ENCODE measurements at regions not wholly inside any gene's neighbourhood (a gene's known extent, or its start where the extent isn't known, plus 50 kb on each side); places are given as distances from the start of the nearest gene placed in this dataset.

DNA sequence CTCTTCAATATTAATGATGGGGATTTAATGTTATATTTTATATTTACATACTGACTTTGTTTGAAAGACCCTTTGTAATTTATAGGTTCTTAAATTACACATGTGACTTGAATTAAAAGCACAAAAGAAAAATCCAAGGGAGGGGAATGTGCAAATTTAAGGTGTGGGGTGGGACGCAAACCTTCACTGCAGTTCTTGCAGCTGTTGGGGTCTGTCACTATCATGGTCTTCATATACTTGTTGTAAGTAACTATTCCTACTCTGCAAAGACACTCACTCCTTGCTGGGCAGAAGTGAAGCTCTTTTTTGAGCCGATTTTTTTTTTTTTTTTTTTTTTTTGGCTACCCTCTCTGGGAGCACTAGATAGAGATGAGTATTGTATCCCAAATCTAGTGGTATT, 505.3 kb downstream of the ARHGEF28 start:
- Histone ChIP-seq H3K9ac (no peak overlapping the region), H3K79me2 (no peaks in the 10 kb centered on the region), H3K4me1 (no peaks in the 10 kb centered on the region), H2AFZ (no peak overlapping the region), H3K4me3 (ENCODE audit: low read depth, low read length) (no peak overlapping the region), H3K9me3 (ENCODE audit: control insufficient read depth, low read length) (no peaks in the 10 kb centered on the region), H3K27ac (no peak overlapping the region), H3K4me2 (ENCODE audit: low read length) (no peak overlapping the region), H3K27me3 (ENCODE audit: control insufficient read depth, insufficient read depth, low read length) (no peaks in the 10 kb centered on the region), H3K36me3 (ENCODE audit: control insufficient read depth, insufficient read depth, low read length) (no peaks in the 10 kb centered on the region)
- no peak for TF ChIP-seq CTCF (IDR thresholded peaks at IDR 0.05)

DNA sequence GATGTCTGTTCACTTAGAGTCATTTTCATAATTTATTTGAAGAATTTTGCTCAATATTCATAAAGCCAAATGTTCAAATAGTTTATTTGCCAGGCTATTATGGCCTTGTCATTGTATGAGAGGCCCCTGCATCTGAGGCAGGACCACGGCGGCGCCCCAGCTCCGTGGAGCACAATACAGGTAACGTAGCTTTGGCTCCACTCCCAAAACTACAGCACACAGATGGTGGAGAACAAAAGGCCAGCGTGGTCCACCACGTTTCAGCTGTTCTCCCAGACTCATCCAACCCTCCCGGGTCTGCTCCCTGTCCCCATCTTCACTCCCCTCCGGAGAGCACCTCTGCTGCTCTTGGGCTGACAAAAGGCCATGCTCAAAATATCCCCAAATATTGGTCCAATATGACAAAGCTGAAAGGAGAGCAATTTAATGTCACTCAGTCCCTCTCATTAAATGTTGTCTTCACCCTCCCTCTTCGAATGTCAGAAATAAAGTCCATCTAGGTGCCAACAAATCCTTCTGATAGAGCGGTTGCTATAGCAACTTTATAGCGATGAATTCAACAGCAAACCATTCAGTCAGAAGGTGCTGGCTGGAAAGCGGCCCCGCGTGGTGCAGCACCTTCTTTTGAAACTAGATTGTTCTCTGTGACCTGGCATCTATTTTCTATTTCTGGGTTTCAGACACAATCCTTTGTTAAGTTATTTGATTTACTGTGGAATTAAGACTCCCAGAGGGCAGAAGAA, 504.3 kb downstream of the ARHGEF28 start:
- H2AFZ ChIP-seq: no peak overlapping the region
- no peak overlapping the region for H3K4me3 ChIP-seq (ENCODE audit: low read depth, low read length)
- no peaks in the 10 kb centered on the region for H3K4me1 ChIP-seq
- H3K27ac ChIP-seq: no peak overlapping the region
- no peaks in the 10 kb centered on the region for H3K36me3 ChIP-seq (ENCODE audit: control insufficient read depth, insufficient read depth, low read length)
- no peaks in the 10 kb centered on the region for H3K27me3 ChIP-seq (ENCODE audit: control insufficient read depth, insufficient read depth, low read length)
- no peaks in the 10 kb centered on the region for H3K79me2 ChIP-seq
- H3K4me2 ChIP-seq (ENCODE audit: low read length): no peak overlapping the region
- H3K9me3 ChIP-seq (ENCODE audit: control insufficient read depth, low read length): no peaks in the 10 kb centered on the region
- no peak for TF ChIP-seq CTCF (IDR thresholded peaks at IDR 0.05)
- H3K9ac ChIP-seq: no peak overlapping the region

- Histone ChIP-seq H3K4me3 (ENCODE audit: low read depth, low read length) (no peak overlapping the region), H3K9me3 (ENCODE audit: control insufficient read depth, low read length) (no peaks in the 10 kb centered on the region)
Observed at GRCh38 chr5:74127381-74128320, 501.7 kb downstream of the ARHGEF28 start.

GRCh38 chr5:74126294-74126693, 500.3 kb downstream of the ARHGEF28 start:
- Histone ChIP-seq H3K27me3 (ENCODE audit: control insufficient read depth, insufficient read depth, low read length) (no peaks in the 10 kb centered on the region), H3K27ac (no peak overlapping the region), H3K9me3 (ENCODE audit: control insufficient read depth, low read length) (no peaks in the 10 kb centered on the region), H3K4me1 (no peaks in the 10 kb centered on the region), H2AFZ (no peak overlapping the region), H3K79me2 (no peaks in the 10 kb centered on the region), H3K4me2 (ENCODE audit: low read length) (no peak overlapping the region), H3K9ac (no peak overlapping the region), H3K4me3 (ENCODE audit: low read depth, low read length) (no peak overlapping the region), H3K36me3 (ENCODE audit: control insufficient read depth, insufficient read depth, low read length) (no peaks in the 10 kb centered on the region)
- TF ChIP-seq CTCF (IDR thresholded peaks at IDR 0.05): no peak

More at GRCh38 chr5:74127381-74128320, 501.7 kb downstream of the ARHGEF28 start:
- Histone ChIP-seq H3K27ac (no peak overlapping the region), H3K9ac (no peak overlapping the region), H2AFZ (peak overlapping the region; percentile 63), H3K4me1 (no peaks in the 10 kb centered on the region), H3K79me2 (no peaks in the 10 kb centered on the region), H3K36me3 (ENCODE audit: control insufficient read depth, insufficient read depth, low read length) (no peaks in the 10 kb centered on the region), H3K27me3 (ENCODE audit: control insufficient read depth, insufficient read depth, low read length) (no peaks in the 10 kb centered on the region), H3K4me2 (ENCODE audit: low read length) (no peak overlapping the region)
- no peak for TF ChIP-seq CTCF (IDR thresholded peaks at IDR 0.05)

Data from parathyroid adenoma (tissue), 2 donors.